ENCODE measurements at regions not wholly inside any gene's neighbourhood (a gene's known extent, or its start where the extent isn't known, plus 50 kb on each side); places are given as distances from the start of the nearest gene placed in this dataset.
A peak's percentile ranks its signal among the peaks of the same experiment; 100 is the strongest.

DNA sequence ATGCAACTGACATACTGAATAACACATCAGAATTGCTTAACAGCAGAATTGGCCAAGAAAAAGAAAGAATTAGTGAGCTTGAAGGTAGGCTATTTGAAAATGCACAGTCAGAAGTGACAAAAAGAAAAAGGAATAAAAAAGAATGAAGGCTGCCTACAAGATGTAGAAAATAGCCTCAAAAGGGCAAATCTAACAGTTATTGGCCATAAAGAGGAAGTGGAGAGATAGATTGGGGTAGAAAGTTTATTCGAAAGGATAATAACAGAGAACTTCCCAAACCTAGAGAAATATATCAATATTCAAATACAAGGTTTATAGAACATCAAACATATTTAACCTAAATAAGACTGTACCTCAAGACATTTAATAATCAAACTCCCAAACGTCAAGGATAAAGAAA is 67.5 kb downstream of the ATP6V1G3 start:
- no peak for DNase-seq

GRCh38 chr1:198472119-198472518 is 68.4 kb downstream of the ATP6V1G3 start:
- DNase-seq: peak; percentile 54

- no peak for DNase-seq
Observed at GRCh38 chr1:198467907-198468306, 72.6 kb downstream of the ATP6V1G3 start.

DNA sequence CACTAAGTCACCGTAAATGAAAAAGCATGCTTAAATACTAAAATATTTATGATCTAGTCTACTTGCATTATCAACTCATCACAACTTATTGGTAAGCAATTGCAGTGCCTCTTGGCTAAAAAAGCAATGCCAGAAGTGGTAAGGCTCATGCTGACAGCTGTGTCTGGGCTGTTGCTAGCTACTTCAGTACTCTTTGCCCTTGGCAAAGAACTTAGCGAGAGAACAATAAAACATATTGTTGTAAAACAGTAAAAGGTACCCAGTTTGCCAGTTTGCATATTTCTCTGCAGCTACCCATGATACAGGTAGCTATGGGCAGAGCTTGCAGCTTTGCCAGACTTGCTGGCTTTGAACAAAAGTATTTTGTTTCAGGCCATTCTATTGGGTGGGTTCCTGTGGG is 73.1 kb downstream of the ATP6V1G3 start:
- DNase-seq: peak; percentile 53

DNA sequence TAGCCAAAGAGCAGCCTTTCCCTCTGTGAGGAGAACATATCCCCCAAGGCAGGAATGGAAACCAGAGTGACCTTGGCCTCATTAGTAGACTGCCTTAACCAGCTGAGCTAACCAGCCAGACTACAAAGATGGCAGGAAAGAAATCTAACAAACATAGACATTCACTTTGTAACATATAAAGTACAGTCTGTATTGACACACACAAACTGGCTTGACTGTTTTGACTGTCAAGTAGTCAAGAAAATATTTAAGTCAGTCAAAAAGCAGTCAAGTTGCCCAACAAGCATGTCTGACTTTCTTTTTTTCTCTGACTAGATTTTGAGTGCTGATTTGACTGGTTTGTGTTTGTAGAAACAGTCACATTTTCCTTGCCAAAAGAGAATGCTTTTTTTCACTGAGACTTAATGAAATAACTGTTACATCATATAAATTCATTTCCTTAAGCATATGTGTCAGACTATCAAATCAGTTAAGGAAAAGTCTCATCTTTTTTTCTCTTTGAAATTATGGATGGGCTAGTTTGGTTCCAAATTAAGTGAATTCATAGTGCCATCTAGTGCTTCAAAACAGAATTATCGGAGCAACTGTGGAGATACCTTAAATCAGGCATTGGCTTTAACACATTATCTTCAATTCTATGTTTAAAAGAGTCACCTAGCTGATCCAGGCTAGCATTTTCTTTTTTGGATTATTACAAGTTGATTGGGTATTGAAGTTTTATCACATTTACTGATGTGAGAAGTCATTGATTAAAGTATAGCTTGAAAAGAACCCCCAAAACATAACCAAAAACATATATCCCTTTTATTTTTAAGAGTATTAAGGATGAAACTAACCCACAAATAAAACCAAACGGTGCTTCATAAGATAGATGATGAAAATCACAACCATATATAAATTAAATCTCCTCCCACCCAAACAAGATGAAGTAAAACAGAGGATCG is 75.0 kb downstream of the ATP6V1G3 start:
- DNase-seq: peak; percentile 83

- no peak for DNase-seq
Observed at GRCh38 chr1:198463709-198464108, 76.8 kb downstream of the ATP6V1G3 start.

DNA sequence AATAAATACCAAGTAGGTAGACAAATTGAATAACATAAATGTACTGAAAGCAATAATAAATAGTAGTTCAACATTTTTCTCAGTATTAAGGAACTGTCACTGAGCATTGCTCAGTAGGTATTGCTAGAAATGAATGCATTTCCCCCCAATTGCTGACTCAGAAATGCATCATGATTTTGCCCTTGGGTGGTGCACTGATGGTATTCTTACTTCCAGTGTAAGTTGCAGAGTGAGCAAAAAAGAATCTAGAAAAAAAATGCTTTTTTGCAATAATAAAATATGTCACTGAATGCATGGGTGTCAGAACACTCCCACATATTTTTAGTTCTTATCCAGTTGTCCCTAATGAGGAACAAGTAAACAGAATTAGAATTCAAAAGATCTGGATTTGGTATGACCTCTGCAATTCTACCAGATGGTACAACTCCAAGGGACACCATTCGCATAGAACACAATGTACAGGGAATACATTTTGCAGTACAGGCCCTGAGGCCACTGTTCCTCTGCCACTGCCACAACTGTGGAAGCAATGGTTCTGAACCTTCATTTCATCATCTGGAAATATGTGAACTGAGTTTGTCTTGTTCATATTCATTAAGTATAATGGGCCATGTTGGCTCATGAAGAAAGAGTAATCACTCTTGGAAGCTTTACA is 78.0 kb downstream of the ATP6V1G3 start:
- peak; percentile 22 for DNase-seq

- no peak for DNase-seq
Observed at GRCh38 chr1:198455966-198456365, 84.5 kb downstream of the ATP6V1G3 start.

- no peak for DNase-seq
Observed at GRCh38 chr1:198449727-198450433, 90.6 kb downstream of the ATP6V1G3 start.

GRCh38 chr1:198449261-198449660 is 91.2 kb downstream of the ATP6V1G3 start:
- DNase-seq: no peak

GRCh38 chr1:198447468-198447867 is 93.0 kb downstream of the ATP6V1G3 start:
- DNase-seq: peak; percentile 20

GRCh38 chr1:198445872-198446271 is 94.6 kb downstream of the ATP6V1G3 start:
- peak; percentile 69 for DNase-seq

DNA sequence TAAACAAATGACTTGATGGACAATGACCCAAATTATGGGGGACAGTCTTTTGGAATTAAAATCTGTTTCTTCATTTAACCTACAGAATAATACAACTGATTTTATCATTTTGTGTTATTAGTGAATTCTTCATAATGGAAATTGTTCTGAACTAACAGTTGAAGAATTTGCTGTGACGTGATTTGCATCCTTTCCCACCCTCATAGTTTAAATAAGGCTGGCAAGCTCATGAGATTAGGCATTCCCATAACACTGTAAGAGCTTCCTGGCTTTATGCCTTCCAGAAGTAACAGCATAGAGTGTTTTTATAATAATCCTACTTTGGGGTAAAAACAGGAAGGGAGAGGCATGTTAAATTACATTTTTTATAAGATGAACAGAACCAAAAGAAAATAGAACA is 95.7 kb downstream of the ATP6V1G3 start:
- DNase-seq: no peak

DNA sequence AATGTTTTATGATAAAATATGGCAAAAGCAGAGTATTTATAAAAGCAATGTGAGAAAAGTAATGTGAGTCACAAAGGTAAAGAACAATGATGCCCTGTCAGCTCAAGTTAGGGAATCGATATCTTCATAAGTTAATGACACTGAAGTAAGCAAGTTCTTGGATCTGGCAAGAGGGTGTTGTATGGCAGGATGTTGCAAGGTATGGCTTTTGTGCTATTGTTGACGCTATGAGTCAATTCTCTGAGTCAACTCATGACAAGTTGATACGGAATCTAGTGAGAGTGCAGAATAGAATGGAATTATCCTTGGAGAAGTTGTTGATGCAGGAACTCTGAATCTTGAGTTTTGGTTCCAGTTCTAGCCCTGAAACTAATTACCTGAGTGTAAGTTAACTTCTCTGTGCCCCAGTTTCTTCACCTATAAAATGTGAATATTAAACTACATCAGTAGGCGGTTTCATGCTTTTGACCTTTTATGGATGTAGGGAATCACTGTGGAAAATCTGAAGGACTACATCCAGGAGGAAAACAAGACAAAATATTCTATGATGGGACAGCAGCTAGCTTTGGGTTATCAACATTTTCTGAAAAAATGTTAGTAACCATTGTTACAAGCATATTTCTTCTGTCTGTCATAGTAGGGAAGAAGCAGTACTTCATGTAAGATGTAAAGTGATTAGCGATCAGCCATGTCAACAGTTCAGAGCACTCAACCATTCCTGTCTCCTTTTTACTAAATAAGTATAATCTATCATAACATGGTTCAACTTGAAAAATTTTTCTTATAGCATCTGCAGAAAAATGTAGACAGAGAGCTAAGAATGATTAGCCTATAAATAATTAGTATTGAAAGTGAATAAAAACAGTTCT is 96.9 kb downstream of the ATP6V1G3 start:
- DNase-seq: peak; percentile 40

GRCh38 chr1:198440842-198441241 is 99.6 kb downstream of the ATP6V1G3 start:
- DNase-seq: no peak

DNA sequence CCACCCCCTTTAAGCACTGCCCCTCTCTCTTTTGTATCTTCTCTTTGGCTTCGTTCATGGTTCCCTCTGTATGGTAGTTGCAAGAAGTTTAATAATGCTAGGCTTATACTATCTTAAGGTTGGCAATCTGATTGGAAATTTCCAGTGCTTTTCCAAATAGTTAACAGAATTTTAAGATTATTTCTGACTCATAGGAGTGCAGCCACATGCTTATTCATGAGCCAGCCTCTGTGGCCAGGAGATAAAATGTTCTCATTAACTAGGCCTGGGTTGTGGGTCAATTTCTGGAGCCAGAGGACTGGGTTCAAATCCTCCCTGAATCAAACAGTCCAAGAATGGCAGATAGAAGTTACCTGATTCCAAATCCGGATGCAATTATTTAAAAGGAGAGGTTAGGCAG is 103.1 kb downstream of the ATP6V1G3 start:
- DNase-seq: no peak

GRCh38 chr1:198436276-198436675 is 104.2 kb downstream of the ATP6V1G3 start:
- no peak for DNase-seq

- DNase-seq: no peak
Observed at GRCh38 chr1:198435056-198435455, 105.4 kb downstream of the ATP6V1G3 start.

DNA sequence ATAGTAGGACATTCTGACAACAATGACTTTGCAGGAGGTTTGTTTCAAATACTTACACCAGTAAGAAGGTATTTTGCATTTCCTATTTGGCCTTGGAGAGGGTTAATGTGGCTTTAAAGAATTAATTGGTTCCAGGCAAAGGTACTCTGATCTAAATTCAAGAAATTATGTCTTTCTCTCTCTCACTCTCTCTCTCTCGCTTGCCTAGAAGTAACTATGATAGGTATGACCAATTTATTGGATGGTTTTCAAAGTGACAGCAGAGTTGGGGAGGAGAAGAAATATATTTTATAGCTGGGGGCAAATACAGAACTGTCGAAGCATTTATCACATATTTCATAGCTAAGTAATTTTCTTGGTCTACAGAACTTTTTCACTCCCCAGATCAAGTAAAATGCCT is 116.0 kb downstream of the ATP6V1G3 start:
- peak; percentile 51 for DNase-seq

- peak; percentile 98 for DNase-seq
Observed at GRCh38 chr1:198423673-198424072, 116.8 kb downstream of the ATP6V1G3 start.

DNA sequence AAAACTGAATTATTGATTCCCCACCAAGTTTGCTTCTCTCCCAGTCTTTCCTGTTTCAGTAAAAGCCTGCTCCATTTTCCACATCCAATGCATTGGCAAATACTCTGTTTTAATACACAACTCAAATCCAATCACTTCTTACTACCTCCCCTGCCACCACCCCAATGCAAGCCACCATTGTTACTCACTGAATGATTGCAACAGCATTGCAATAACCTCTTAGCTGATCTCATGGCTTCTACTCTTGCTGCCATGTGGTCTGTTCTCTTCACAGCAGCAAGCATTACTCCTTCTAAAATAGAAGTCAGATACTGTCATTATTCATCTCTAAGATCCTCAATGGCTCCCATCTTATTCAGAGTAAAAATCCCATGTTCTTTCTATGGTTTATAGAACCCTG is 123.4 kb downstream of the ATP6V1G3 start:
- no peak for DNase-seq

GRCh38 chr1:198416296-198416695 is 124.2 kb downstream of the ATP6V1G3 start:
- DNase-seq: no peak

- DNase-seq: no peak
Observed at GRCh38 chr1:198411240-198411639, 129.2 kb downstream of the ATP6V1G3 start.

All from NCI-H69 (cell line).